HepG2 (cell line): ENCODE measurements at regions not wholly inside any gene's neighbourhood (a gene's known extent, or its start where the extent isn't known, plus 50 kb on each side); places are given as distances from the start of the nearest gene placed in this dataset.

Experiments
- ATAC-seq: fragments of 200-7000 bp; cut with Tn5 transposase; 3 replicates; pipeline ENCODE4 v1.9.1; 2020; ENCODE audit warnings: mild to moderate bottlenecking, moderate library complexity
- BruUV-seq: library from RNA; stranded (reverse); fragments of 400-500 nt; replicated peaks from 2 replicates; lab custom pipeline; 2021; lab: Mats Ljungman, UMichigan
- CTCF ChIA-PET: fragments of 300-600 bp; formaldehyde crosslinking; extraction: SDS; loops from one replicate; lab custom pipeline; 2021; ENCODE audit warnings: low total read pairs, inconsistent platforms, low intra/inter-chr PET ratio; lab: Yijun Ruan, JAX
- POLR2A ChIA-PET: fragments of 350-600 bp; sonication (Branson Sonifier 250); formaldehyde crosslinking; loops from one replicate; lab custom pipeline; 2020; ENCODE audit warnings: antibody characterized with exemption, inconsistent platforms; lab: Yijun Ruan, JAX
- DNase-seq: peaks from one replicate; pipeline ENCODE4 v3.0.0-alpha.2; 2015; ENCODE audit warnings: low spot score
- FAIRE-seq: peaks from 3 replicates; lab custom pipeline; 2011; peaks lifted over from hg19 to GRCh38; lab: Jason Lieb, UNC
- H2AFZ ChIP-seq: one replicate; pipeline ENCODE4 v1.6.1; 2011; ENCODE audit warnings: low read length, inconsistent platforms
- H3K27ac ChIP-seq: fragments of 300-600 bp; 3 replicates; pipeline ENCODE4 v1.8.0; 2011; ENCODE audit warnings: mixed run types, mild to moderate bottlenecking, mixed read lengths, low read length, inconsistent platforms; ENCODE audit not compliant: insufficient read depth; ENCODE audit errors: extremely low read length
- H3K27me3 ChIP-seq, 2 experiments: fragments of 200-600 bp in 1 of 2; 2 replicates in 1 of 2; 3 replicates in 1 of 2; pipeline versions ENCODE4 v1.6.0 to v1.8.0; 2011; ENCODE audit warnings: low read length in 2 of 2, mild to moderate bottlenecking in 2 of 2, moderate library complexity in 2 of 2, inconsistent platforms in 1 of 2; ENCODE audit not compliant: insufficient read depth in 2 of 2, control insufficient read depth in 1 of 2
- H3K36me3 ChIP-seq, 2 experiments: fragments of 200-600 bp in 1 of 2; replicated peaks in 1 of 2; 2 replicates in 1 of 2; 3 replicates in 1 of 2; pipeline versions ENCODE4 v1.5.1 to v1.8.0; 2011; ENCODE audit warnings: low read length in 2 of 2, inconsistent platforms in 1 of 2; ENCODE audit not compliant: insufficient read depth in 2 of 2, control insufficient read depth in 1 of 2
- H3K4me1 ChIP-seq: 2 replicates; pipeline ENCODE4 v1.5.1; 2012; ENCODE audit warnings: low read length, inconsistent platforms; ENCODE audit not compliant: insufficient read depth
- H3K4me2 ChIP-seq: 2 replicates; pipeline ENCODE4 v1.6.0; 2011; ENCODE audit warnings: low read depth, low read length, inconsistent platforms
- H3K4me3 ChIP-seq, 3 experiments: fragments of 200-600 bp in 1 of 3; sonication (generic), shearing (Covaris generic) in 1 of 3; replicated peaks in 1 of 3; 2 replicates each; pipeline ENCODE4 v1.5.1; 2011 to 2016; ENCODE audit warnings: low read length in 3 of 3, inconsistent platforms in 2 of 3, low read depth in 2 of 3, mild to moderate bottlenecking in 2 of 3, control low read depth in 1 of 3, mixed read lengths in 1 of 3; ENCODE audit not compliant: insufficient read depth in 1 of 3
- H3K79me2 ChIP-seq: one replicate; pipeline ENCODE4 v1.6.1; 2011; ENCODE audit warnings: low read length, inconsistent platforms; ENCODE audit not compliant: insufficient read depth
- H3K9ac ChIP-seq: 2 replicates; pipeline ENCODE4 v1.6.0; 2011; ENCODE audit warnings: mild to moderate bottlenecking, low read depth, low read length, inconsistent platforms; ENCODE audit not compliant: insufficient read depth
- H3K9me3 ChIP-seq: 2 replicates; pipeline ENCODE4 v1.5.1; 2012; ENCODE audit warnings: mild to moderate bottlenecking, low read length
- H4K20me1 ChIP-seq: 2 replicates; pipeline ENCODE4 v1.6.0; 2011; ENCODE audit warnings: inconsistent platforms, mild to moderate bottlenecking, low read length, moderate library complexity; ENCODE audit not compliant: insufficient read depth
- BCL6 ChIP-seq: IDR thresholded peaks from 2 replicates; pipeline ENCODE4 v1.6.1; 2016; ENCODE audit warnings: missing genetic modification reagents, missing compliant biosample characterization
- HDAC6 ChIP-seq: fragments of 200-600 bp; sonication (generic); IDR thresholded peaks from 2 replicates; pipeline ENCODE4 v1.7.0; 2017; ENCODE audit warnings: mild to moderate bottlenecking, antibody characterized with exemption, low read length, low read depth
- SAFB2 ChIP-seq: sonication (generic); formaldehyde crosslinking; IDR thresholded peaks from 2 replicates; pipeline ENCODE4 v1.5.1; 2020; ENCODE audit warnings: missing genetic modification reagents, low read depth, mild to moderate bottlenecking, borderline replicate concordance
- SNRNP70 ChIP-seq: fragments of 200-400 bp; formaldehyde crosslinking; IDR thresholded peaks from 2 replicates; pipeline ENCODE4 v1.6.1; 2017; ENCODE audit warnings: mild to moderate bottlenecking, low read depth, low read length, moderate library complexity
- TBL1XR1 ChIP-seq: fragments of 150-350 bp; IDR thresholded peaks from 2 replicates; pipeline ENCODE4 v1.6.1; 2014; ENCODE audit warnings: borderline replicate concordance, low read length; ENCODE audit not compliant: partially characterized antibody
- ZNF629 ChIP-seq: sonication (generic); formaldehyde crosslinking; conservative IDR thresholded peaks from 2 replicates; pipeline ENCODE4 v1.5.0; 2020; ENCODE audit warnings: missing genetic modification reagents
- ZSCAN25 ChIP-seq: sonication (generic); formaldehyde crosslinking; IDR thresholded peaks from 2 replicates; pipeline ENCODE4 v1.8.0; 2022; ENCODE audit warnings: mild to moderate bottlenecking, missing genetic modification reagents
- whole genome bisulfite sequencing: methylation state at CpG from one replicate; pipeline ENCODE4 v1.1.6; 2017; ENCODE audit warnings: low lambda C conversion rate; 5-methylcytosine and 5-hydroxymethylcytosine counted together
- in situ Hi-C: cut with HindIII; loops from 2 replicates; pipeline ENCODE4 v1.10.0; 2017; ENCODE audit warnings: low pct_unique_long_range_greater_than_20kb; ENCODE audit not compliant: extremely low pct_ligation_motif_present
- intact Hi-C: fragments of 100-400 bp; cut with micrococcal nuclease; formaldehyde crosslinking; loops from one replicate; pipeline ENCODE4 v1.10.0; 2022; ENCODE audit not compliant: unreplicated experiment

DNA sequence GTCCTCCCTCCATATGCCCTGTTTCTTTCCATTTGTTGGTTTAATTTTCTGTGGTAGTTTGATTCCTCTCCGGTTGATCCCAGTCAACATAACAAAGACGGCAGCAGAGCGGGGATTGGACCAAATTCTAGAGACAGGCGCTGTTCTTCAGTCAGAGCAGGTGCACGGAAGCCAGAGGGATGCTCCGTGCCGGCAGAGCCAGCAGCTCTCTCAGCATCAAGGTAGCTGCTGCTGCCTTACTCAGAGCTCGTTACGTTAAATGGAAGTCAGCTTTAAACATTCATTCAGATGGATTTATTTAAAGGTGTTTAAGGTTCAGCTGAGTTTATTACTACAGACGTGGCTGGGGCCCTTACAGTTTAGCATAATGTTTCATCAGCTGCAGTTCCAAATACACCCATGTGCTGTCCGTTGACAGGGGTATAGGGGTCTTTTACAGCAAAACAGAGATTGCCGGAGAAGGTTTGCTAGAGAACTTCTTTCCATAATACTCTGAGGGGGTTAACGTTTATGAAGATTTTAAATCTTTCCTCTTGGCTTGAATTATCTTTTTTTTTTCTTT lies 497.2 kb upstream of the PIK3C3 start:
- WGBS, result 17% methylated on average over 11 of the region's 13 CpGs

GRCh38 chr18:41456831-41457230 lies 498.2 kb upstream of the PIK3C3 start:
- intact Hi-C loops, result no loop called here
- TF ChIP-seq TBL1XR1, result no peak
- TF ChIP-seq ZNF629 (CRISPR knock-in tag), result no peak
- no peak for TF ChIP-seq BCL6 (CRISPR knock-in tag)
- no peak for TF ChIP-seq ZSCAN25 (CRISPR knock-in tag)
- TF ChIP-seq, all 625 proteins: peak for 0
- FAIRE-seq (no peak), DNase-seq (no peak), ATAC-seq (no peak)
- no peak overlapping the region for H3K4me3 ChIP-seq
- H3K27me3 ChIP-seq, result no peaks in the 10 kb centered on the region
- no peak overlapping the region for H3K9ac ChIP-seq
- no peaks in the 10 kb centered on the region for H4K20me1 ChIP-seq
- 1% methylated on average over 4 of the region's 4 CpGs for WGBS
- H3K79me2 ChIP-seq, result no peaks in the 10 kb centered on the region
- ChIA-PET POLR2A (no interaction called here), CTCF (no interaction called here)
- H3K36me3 ChIP-seq, result no peaks in the 10 kb centered on the region
- H3K4me1 ChIP-seq, result no peaks in the 10 kb centered on the region
- H3K27ac ChIP-seq, result no peak overlapping the region
- H2AFZ ChIP-seq, result no peak overlapping the region
- in situ Hi-C loops, result no loop called here
- no peak overlapping the region for H3K4me2 ChIP-seq
- H3K9me3 ChIP-seq, result no peaks in the 10 kb centered on the region
- no TSS peak for BruUV-seq

More for the DNA sequence above, 497.2 kb upstream of the PIK3C3 start:
- FAIRE-seq (no peak), DNase-seq (no peak), ATAC-seq (no peak)
- POLR2A ChIA-PET, result no interaction called here
- H3K27me3 ChIP-seq, result no peaks in the 10 kb centered on the region
- H3K4me2 ChIP-seq, result no peak overlapping the region
- no peaks in the 10 kb centered on the region for H3K4me1 ChIP-seq
- H4K20me1 ChIP-seq, result no peaks in the 10 kb centered on the region
- intact Hi-C loops, result no loop called here
- no peak overlapping the region for H2AFZ ChIP-seq
- no peak for TF ChIP-seq SAFB2 (CRISPR knock-in tag)
- TF ChIP-seq HDAC6, result no peak
- no peak for TF ChIP-seq SNRNP70
- no peak overlapping the region for H3K9ac ChIP-seq
- no peaks in the 10 kb centered on the region for H3K79me2 ChIP-seq
- H3K9me3 ChIP-seq, result no peaks in the 10 kb centered on the region
- no peak overlapping the region for H3K27ac ChIP-seq
- in situ Hi-C loops, result no loop called here
- no TSS peak for BruUV-seq
- H3K36me3 ChIP-seq, result no peaks in the 10 kb centered on the region
- CTCF ChIA-PET, result no interaction called here
- no peak overlapping the region for H3K4me3 ChIP-seq
